GM10248 (cell line): ENCODE measurements at regions not wholly inside any gene's neighbourhood (a gene's known extent, or its start where the extent isn't known, plus 50 kb on each side); places are given as distances from the start of the nearest gene placed in this dataset.

Experiments used
- CTCF ChIA-PET: fragments of 300-600 bp; sonication (Branson Sonifier 250); formaldehyde crosslinking; extraction: SDS; loops from one replicate; lab custom pipeline; 2021; ENCODE audit warnings: antibody characterized with exemption; lab: Yijun Ruan, JAX
- POLR2A ChIA-PET: fragments of 350-650 bp; sonication (Branson Sonifier 250); formaldehyde crosslinking; extraction: SDS; loops from one replicate; lab custom pipeline; 2020; ENCODE audit warnings: antibody characterized with exemption; lab: Yijun Ruan, JAX
- DNase-seq: peaks from one replicate; pipeline ENCODE4 v3.0.0; 2012; ENCODE audit errors: extremely low spot score
- CTCF ChIP-seq: IDR thresholded peaks from 2 replicates; pipeline ENCODE4 v1.5.1; 2012; ENCODE audit warnings: mild to moderate bottlenecking, low read depth; ENCODE audit errors: extremely low read depth, missing control alignments, control extremely low read depth

- TF ChIP-seq CTCF = no peak
- ChIA-PET POLR2A (no interaction called here), CTCF (no interaction called here)
- no peak for DNase-seq
Measured at GRCh38 chr1:99496067-99496466, 149.8 kb upstream of the PALMD start.

- TF ChIP-seq CTCF = no peak
- POLR2A ChIA-PET = no interaction called here
- CTCF ChIA-PET = interaction anchor here (1.1 to 4.5 kb wide), 3 partner anchors 16 to 138 kb away, joined by 3 to 21 read pairs (median 3); no protein-coding TSS in a partner anchor
- DNase-seq = no peak
Measured at GRCh38 chr1:99497690-99498089, 148.2 kb upstream of the PALMD start.

DNA sequence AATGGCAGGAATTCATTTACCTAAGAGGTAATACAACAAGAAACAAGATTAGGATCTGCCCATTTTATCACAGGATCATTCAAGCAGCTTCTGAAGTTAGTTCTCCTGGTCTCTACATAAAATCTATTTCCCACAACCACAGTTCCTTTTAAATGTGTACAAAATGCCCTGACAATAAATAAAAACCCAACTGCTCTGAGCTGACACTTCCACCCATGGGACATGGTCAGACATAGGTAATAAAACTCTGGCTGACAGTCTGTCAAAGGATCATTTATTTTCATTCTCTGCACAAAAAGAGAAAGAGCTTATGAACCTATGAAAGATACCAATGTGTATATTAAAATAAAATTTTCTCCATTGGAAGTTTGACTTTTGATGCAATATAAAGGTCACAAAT is 145.4 kb upstream of the PALMD start:
- CTCF ChIA-PET = interaction anchor here (4.5 kb wide), 1 partner anchor 19 kb away, joined by 21 read pairs; no protein-coding TSS in a partner anchor

DNA sequence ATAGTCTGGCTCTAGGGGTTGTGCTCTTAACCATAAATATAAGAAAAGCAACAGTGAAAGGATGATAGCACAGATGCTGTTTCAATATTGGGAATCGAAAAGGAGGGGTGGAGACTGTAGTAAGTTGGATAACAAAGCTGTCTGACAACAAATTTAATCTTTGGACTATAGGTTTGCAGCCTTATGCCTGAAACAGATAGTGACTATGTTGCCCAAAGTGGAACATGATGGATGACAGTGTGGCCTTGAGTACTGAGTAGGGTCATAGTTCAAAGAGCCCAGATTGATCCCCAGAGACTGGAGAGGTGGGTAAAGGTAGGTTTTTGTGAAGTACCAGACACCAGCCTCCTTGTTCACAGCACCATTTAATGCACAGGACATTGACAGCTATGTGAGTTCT is 144.0 kb upstream of the PALMD start:
- ChIA-PET CTCF (no interaction called here), POLR2A (no interaction called here)
- no peak for TF ChIP-seq CTCF
- no peak for DNase-seq

More for the DNA sequence above, 145.4 kb upstream of the PALMD start:
- no peak for TF ChIP-seq CTCF
- POLR2A ChIA-PET = no interaction called here
- no peak for DNase-seq

DNA sequence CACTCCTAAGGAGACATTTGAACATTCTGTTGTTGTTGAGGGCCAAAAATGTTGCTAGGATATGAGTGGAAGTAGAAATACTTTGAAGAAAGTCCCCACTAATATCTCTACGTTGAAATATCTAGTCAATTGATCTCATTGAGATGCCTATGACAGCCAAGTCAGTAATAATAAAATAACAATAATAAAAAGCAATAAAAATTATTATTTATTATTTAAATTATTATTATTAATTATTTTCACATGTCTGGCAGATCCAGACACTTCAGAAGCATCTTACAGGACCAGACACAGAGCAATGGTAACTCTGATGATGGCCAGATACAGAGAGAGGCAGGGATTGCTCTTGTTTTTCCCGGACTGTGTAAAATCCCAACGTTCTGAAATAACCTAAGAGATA is 143.5 kb upstream of the PALMD start:
- CTCF ChIA-PET = no interaction called here

GRCh38 chr1:99503276-99503747 is 142.6 kb upstream of the PALMD start:
- ChIA-PET CTCF (interaction anchor here (1.1 kb wide), 1 partner anchor 110 kb away, joined by 3 read pairs; no protein-coding TSS in a partner anchor), POLR2A (no interaction called here)
- DNase-seq = no peak
- TF ChIP-seq CTCF = no peak

More for the DNA sequence above, 143.5 kb upstream of the PALMD start:
- POLR2A ChIA-PET = no interaction called here
- DNase-seq = no peak
- TF ChIP-seq CTCF = no peak

DNA sequence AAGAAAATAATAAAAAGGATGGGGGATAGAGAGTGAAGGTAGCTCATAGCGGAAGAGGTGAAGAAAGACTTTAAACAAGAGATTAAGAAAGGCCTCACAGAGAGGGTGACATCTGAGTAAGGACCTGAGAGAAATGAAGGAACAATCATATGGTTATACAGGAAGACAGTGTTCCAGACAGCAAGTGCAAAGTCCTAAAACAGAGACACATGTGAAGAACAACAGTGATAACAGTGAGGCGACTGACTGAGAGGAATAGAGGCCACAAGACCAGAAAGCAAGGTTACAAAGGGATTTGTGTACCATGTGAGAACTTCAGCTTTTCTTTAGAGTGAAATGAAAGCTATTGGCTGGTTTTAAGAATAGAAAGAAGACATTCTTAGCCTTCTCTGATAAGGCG is 141.6 kb upstream of the PALMD start:
- ChIA-PET POLR2A (no interaction called here), CTCF (interaction anchor here (1.1 to 1.6 kb wide), 2 partner anchors 9 to 109 kb away, joined by 3 to 6 read pairs; no protein-coding TSS in a partner anchor)
- TF ChIP-seq CTCF = no peak
- DNase-seq = no peak
